ENCODE measurements at regions not wholly inside any gene's neighbourhood (a gene's known extent, or its start where the extent isn't known, plus 50 kb on each side); places are given as distances from the start of the nearest gene placed in this dataset.

- no peak overlapping the region for H3K9ac ChIP-seq
- H3K4me1 ChIP-seq, result no peaks in the 10 kb centered on the region
- no peaks in the 10 kb centered on the region for H3K27me3 ChIP-seq
- no peak overlapping the region for H3K4me3 ChIP-seq
- no peaks in the 10 kb centered on the region for H4K20me1 ChIP-seq
- no peak overlapping the region for H3K27ac ChIP-seq
- H3K36me3 ChIP-seq, result no peaks in the 10 kb centered on the region
- H3K9me3 ChIP-seq, result no peaks in the 10 kb centered on the region
- no peak overlapping the region for H3K4me2 ChIP-seq
- TF ChIP-seq Cebpa-rat (IDR thresholded peaks at IDR 0.05), result no peak
These were observed 276.0 kb upstream of the TMEM161B start for GRCh38 chr5:88544671-88545070.

- H3K9me3 ChIP-seq, result no peaks in the 10 kb centered on the region
- H3K36me3 ChIP-seq, result no peaks in the 10 kb centered on the region
- H3K27me3 ChIP-seq, result no peaks in the 10 kb centered on the region
- no peak overlapping the region for H3K9ac ChIP-seq
- H3K4me3 ChIP-seq, result no peak overlapping the region
- TF ChIP-seq Cebpa-rat (IDR thresholded peaks at IDR 0.05), result no peak
- H3K4me1 ChIP-seq, result no peaks in the 10 kb centered on the region
- H3K27ac ChIP-seq, result no peak overlapping the region
- no peaks in the 10 kb centered on the region for H4K20me1 ChIP-seq
- H3K4me2 ChIP-seq, result no peak overlapping the region
These were observed 275.5 kb upstream of the TMEM161B start for GRCh38 chr5:88544136-88544645.

GRCh38 chr5:88542786-88543185 is 274.1 kb upstream of the TMEM161B start:
- Histone ChIP-seq H3K9me3 (no peaks in the 10 kb centered on the region), H4K20me1 (no peaks in the 10 kb centered on the region), H3K9ac (no peak overlapping the region), H3K36me3 (no peaks in the 10 kb centered on the region), H3K4me2 (no peak overlapping the region), H3K27ac (no peak overlapping the region), H3K4me3 (no peak overlapping the region), H3K27me3 (no peaks in the 10 kb centered on the region), H3K4me1 (no peaks in the 10 kb centered on the region)
- TF ChIP-seq Cebpa-rat (IDR thresholded peaks at IDR 0.05), result no peak

- Histone ChIP-seq H3K4me1 (no peaks in the 10 kb centered on the region), H4K20me1 (no peaks in the 10 kb centered on the region), H3K27me3 (no peaks in the 10 kb centered on the region), H3K9ac (no peak overlapping the region), H3K27ac (no peak overlapping the region), H3K9me3 (no peaks in the 10 kb centered on the region), H3K36me3 (no peaks in the 10 kb centered on the region), H3K4me3 (no peak overlapping the region), H3K4me2 (no peak overlapping the region)
- no peak for TF ChIP-seq Cebpa-rat (IDR thresholded peaks at IDR 0.05)
These were observed 271.9 kb upstream of the TMEM161B start for GRCh38 chr5:88540471-88541115.

- no peak overlapping the region for H3K27ac ChIP-seq
- no peak overlapping the region for H3K4me2 ChIP-seq
- no peaks in the 10 kb centered on the region for H3K9me3 ChIP-seq
- H3K36me3 ChIP-seq, result no peaks in the 10 kb centered on the region
- no peaks in the 10 kb centered on the region for H3K27me3 ChIP-seq
- H3K4me1 ChIP-seq, result no peaks in the 10 kb centered on the region
- no peak overlapping the region for H3K4me3 ChIP-seq
- H4K20me1 ChIP-seq, result no peaks in the 10 kb centered on the region
- no peak for TF ChIP-seq Cebpa-rat (IDR thresholded peaks at IDR 0.05)
- no peak overlapping the region for H3K9ac ChIP-seq
These were observed 271.2 kb upstream of the TMEM161B start for GRCh38 chr5:88539693-88540365.

GRCh38 chr5:88539026-88539425 is 270.4 kb upstream of the TMEM161B start:
- Histone ChIP-seq H3K4me3 (no peak overlapping the region), H3K27ac (no peak overlapping the region), H3K9ac (no peak overlapping the region), H3K4me1 (no peaks in the 10 kb centered on the region), H3K36me3 (no peaks in the 10 kb centered on the region), H3K4me2 (no peak overlapping the region), H3K27me3 (no peaks in the 10 kb centered on the region), H3K9me3 (no peaks in the 10 kb centered on the region), H4K20me1 (no peaks in the 10 kb centered on the region)
- no peak for TF ChIP-seq Cebpa-rat (IDR thresholded peaks at IDR 0.05)

GRCh38 chr5:88536146-88536545 is 267.5 kb upstream of the TMEM161B start:
- Histone ChIP-seq H3K9ac (no peak overlapping the region), H4K20me1 (no peaks in the 10 kb centered on the region), H3K9me3 (no peaks in the 10 kb centered on the region), H3K4me1 (no peaks in the 10 kb centered on the region), H3K36me3 (no peaks in the 10 kb centered on the region), H3K27ac (no peak overlapping the region), H3K4me2 (no peak overlapping the region), H3K27me3 (no peaks in the 10 kb centered on the region), H3K4me3 (no peak overlapping the region)
- no peak for TF ChIP-seq Cebpa-rat (IDR thresholded peaks at IDR 0.05)

GRCh38 chr5:88524941-88525340 is 256.3 kb upstream of the TMEM161B start:
- Histone ChIP-seq H3K4me1 (no peaks in the 10 kb centered on the region), H3K27ac (no peak overlapping the region), H3K36me3 (no peaks in the 10 kb centered on the region), H3K27me3 (no peaks in the 10 kb centered on the region), H4K20me1 (no peaks in the 10 kb centered on the region), H3K4me3 (no peak overlapping the region), H3K9ac (no peak overlapping the region), H3K9me3 (no peaks in the 10 kb centered on the region), H3K4me2 (no peak overlapping the region)
- TF ChIP-seq Cebpa-rat (IDR thresholded peaks at IDR 0.05), result no peak

GRCh38 chr5:88519066-88519465 is 250.4 kb upstream of the TMEM161B start:
- TF ChIP-seq Cebpa-rat (IDR thresholded peaks at IDR 0.05), result no peak
- no peak overlapping the region for H3K4me3 ChIP-seq
- H3K4me2 ChIP-seq, result no peak overlapping the region
- H3K9ac ChIP-seq, result no peak overlapping the region
- no peaks in the 10 kb centered on the region for H3K27me3 ChIP-seq
- H3K9me3 ChIP-seq, result no peaks in the 10 kb centered on the region
- no peaks in the 10 kb centered on the region for H4K20me1 ChIP-seq
- H3K27ac ChIP-seq, result no peak overlapping the region
- no peaks in the 10 kb centered on the region for H3K36me3 ChIP-seq
- no peaks in the 10 kb centered on the region for H3K4me1 ChIP-seq

- H3K4me1 ChIP-seq, result no peaks in the 10 kb centered on the region
- H3K4me2 ChIP-seq, result no peak overlapping the region
- H3K36me3 ChIP-seq, result no peaks in the 10 kb centered on the region
- no peak overlapping the region for H3K27ac ChIP-seq
- H4K20me1 ChIP-seq, result no peaks in the 10 kb centered on the region
- no peaks in the 10 kb centered on the region for H3K9me3 ChIP-seq
- H3K27me3 ChIP-seq, result no peaks in the 10 kb centered on the region
- H3K9ac ChIP-seq, result no peak overlapping the region
- no peak overlapping the region for H3K4me3 ChIP-seq
- no peak for TF ChIP-seq Cebpa-rat (IDR thresholded peaks at IDR 0.05)
These were observed 249.7 kb upstream of the TMEM161B start for GRCh38 chr5:88518131-88519016.

Measured in BLaER1 (cell line).